Mesodermal cell (in vitro differentiated cells): ENCODE measurements at regions not wholly inside any gene's neighbourhood (a gene's known extent, or its start where the extent isn't known, plus 50 kb on each side); places are given as distances from the start of the nearest gene placed in this dataset.
"Not testable (repeated sequence)": the region's sequence is repeated elsewhere in the genome, so short reads cannot be mapped to it uniquely, and the experiment has no call there.

ENCODE experiments used
- H3K27ac ChIP-seq: 2 replicates; pipeline ENCODE4 v1.7.0; 2013; ENCODE audit warnings: mild to moderate bottlenecking, low read depth, low read length, moderate library complexity; ENCODE audit not compliant: severe bottlenecking
- H3K36me3 ChIP-seq: 2 replicates; pipeline ENCODE4 v1.7.1; 2013; ENCODE audit warnings: mild to moderate bottlenecking, low read length, moderate library complexity; ENCODE audit not compliant: control insufficient read depth, insufficient read depth
- H3K4me1 ChIP-seq: one replicate; pipeline ENCODE4 v1.7.1; 2013; ENCODE audit warnings: mild to moderate bottlenecking, low read length; ENCODE audit not compliant: insufficient read depth, control insufficient read depth, poor library complexity, severe bottlenecking
- H3K4me3 ChIP-seq: 2 replicates; pipeline ENCODE4 v1.7.0; 2013; ENCODE audit warnings: low read length, control low read depth, mild to moderate bottlenecking; ENCODE audit not compliant: insufficient read depth, poor library complexity, severe bottlenecking; ENCODE audit errors: extremely low read depth
- H3K9me3 ChIP-seq: 2 replicates; pipeline ENCODE4 v1.7.1; 2013; ENCODE audit warnings: mild to moderate bottlenecking, low read length, moderate library complexity; ENCODE audit not compliant: control insufficient read depth
- WGBS, 2 experiments: methylation state at CpG; one replicate each; pipeline ENCODE4 v1.1.5; 2013; ENCODE audit warnings: missing lambda C conversion rate in 2 of 2; ENCODE audit not compliant: insufficient coverage in 2 of 2; 5-methylcytosine and 5-hydroxymethylcytosine counted together

GRCh38 chrY:12296460-12296859 lies 404.6 kb upstream of the USP9Y start:
- Histone ChIP-seq H3K36me3 (no peaks in the 10 kb centered on the region), H3K27ac (no peak overlapping the region), H3K9me3 (no peaks in the 10 kb centered on the region), H3K4me1 (no peaks in the 10 kb centered on the region), H3K4me3 (no peak overlapping the region)
- WGBS, 2 experiments = no CpG with 5 or more reads among the region's 1 CpG

GRCh38 chrY:12299796-12300195 lies 401.2 kb upstream of the USP9Y start:
- not testable (repeated sequence) for H3K9me3 ChIP-seq, H3K4me3 ChIP-seq, H3K36me3 ChIP-seq, H3K27ac ChIP-seq, H3K4me1 ChIP-seq
- WGBS, 2 experiments = 55 to 73% methylated on average over 2 of the region's 9 CpGs

- H3K4me1 ChIP-seq = no peaks in the 10 kb centered on the region
- no peak overlapping the region for H3K27ac ChIP-seq
- H3K36me3 ChIP-seq = no peaks in the 10 kb centered on the region
- WGBS, 2 experiments = no CpG with 5 or more reads among the region's 4 CpGs
- no peaks in the 10 kb centered on the region for H3K9me3 ChIP-seq
- no peak overlapping the region for H3K4me3 ChIP-seq
Measured at GRCh38 chrY:12303464-12303863, 397.6 kb upstream of the USP9Y start.

GRCh38 chrY:12305456-12305855 lies 395.6 kb upstream of the USP9Y start:
- Histone ChIP-seq H3K4me3 (no peak overlapping the region), H3K36me3 (no peaks in the 10 kb centered on the region), H3K4me1 (no peaks in the 10 kb centered on the region), H3K9me3 (no peaks in the 10 kb centered on the region), H3K27ac (no peak overlapping the region)
- WGBS, 2 experiments = 88% methylated on average over 1 of the region's 4 CpGs; no CpG with 5 or more reads in 1 of the 2 experiments

- 0 to 14% methylated on average over 1 to 4 of the region's 10 CpGs for WGBS, 2 experiments
- Histone ChIP-seq H3K36me3 (no peaks in the 10 kb centered on the region), H3K4me3 (no peak overlapping the region), H3K4me1 (no peaks in the 10 kb centered on the region), H3K9me3 (no peaks in the 10 kb centered on the region), H3K27ac (no peak overlapping the region)
Measured at GRCh38 chrY:12309212-12309611, 391.8 kb upstream of the USP9Y start.

- H3K36me3 ChIP-seq = no peaks in the 10 kb centered on the region
- 86 to 100% methylated on average over 2 to 5 of the region's 5 CpGs for WGBS, 2 experiments
- H3K27ac ChIP-seq = no peak overlapping the region
- no peak overlapping the region for H3K4me3 ChIP-seq
- no peaks in the 10 kb centered on the region for H3K4me1 ChIP-seq
- H3K9me3 ChIP-seq = no peaks in the 10 kb centered on the region
Measured at GRCh38 chrY:12310832-12311231, 390.2 kb upstream of the USP9Y start.

- WGBS, 2 experiments = 64 to 71% methylated on average over 3 of the region's 7 CpGs
- Histone ChIP-seq H3K27ac (no peak overlapping the region), H3K9me3 (no peaks in the 10 kb centered on the region), H3K4me1 (no peaks in the 10 kb centered on the region), H3K4me3 (no peak overlapping the region), H3K36me3 (no peaks in the 10 kb centered on the region)
Measured at GRCh38 chrY:12327751-12328150, 373.3 kb upstream of the USP9Y start.

- WGBS, 2 experiments = 93 to 94% methylated on average over 2 of the region's 10 CpGs
- not testable (repeated sequence) for H3K27ac ChIP-seq, H3K9me3 ChIP-seq, H3K4me3 ChIP-seq, H3K4me1 ChIP-seq, H3K36me3 ChIP-seq
Measured at GRCh38 chrY:12331917-12332316, 369.1 kb upstream of the USP9Y start.

GRCh38 chrY:12343211-12343610 lies 357.8 kb upstream of the USP9Y start:
- no peak overlapping the region for H3K4me3 ChIP-seq
- H3K27ac ChIP-seq = no peak overlapping the region
- WGBS, 2 experiments = 67% methylated on average over 1 of the region's 4 CpGs; no CpG with 5 or more reads in 1 of the 2 experiments
- no peaks in the 10 kb centered on the region for H3K36me3 ChIP-seq
- H3K4me1 ChIP-seq = no peaks in the 10 kb centered on the region
- H3K9me3 ChIP-seq = no peaks in the 10 kb centered on the region

GRCh38 chrY:12348181-12348580 lies 352.9 kb upstream of the USP9Y start:
- no peak overlapping the region for H3K27ac ChIP-seq
- no peak overlapping the region for H3K4me3 ChIP-seq
- no peaks in the 10 kb centered on the region for H3K4me1 ChIP-seq
- no peaks in the 10 kb centered on the region for H3K36me3 ChIP-seq
- no peaks in the 10 kb centered on the region for H3K9me3 ChIP-seq
- 50% methylated on average over 1 of the region's 2 CpGs; no CpG with 5 or more reads in 1 of the 2 experiments for WGBS, 2 experiments

- H3K36me3 ChIP-seq = no peaks in the 10 kb centered on the region
- H3K9me3 ChIP-seq = no peaks in the 10 kb centered on the region
- 43% methylated on average over 2 of the region's 3 CpGs; no CpG with 5 or more reads in 1 of the 2 experiments for WGBS, 2 experiments
- no peak overlapping the region for H3K27ac ChIP-seq
- H3K4me1 ChIP-seq = no peaks in the 10 kb centered on the region
- no peak overlapping the region for H3K4me3 ChIP-seq
Measured at GRCh38 chrY:12357204-12357603, 343.8 kb upstream of the USP9Y start.
